ENCODE measurements at regions not wholly inside any gene's neighbourhood (a gene's known extent, or its start where the extent isn't known, plus 50 kb on each side); places are given as distances from the start of the nearest gene placed in this dataset.
"Not testable (repeated sequence)": the region's sequence is repeated elsewhere in the genome, so short reads cannot be mapped to it uniquely, and the experiment has no call there.

- Histone ChIP-seq H3K36me3 (ENCODE audit: control insufficient read depth in 2 of 2, insufficient read depth in 2 of 2, low read length in 1 of 2) (no peaks in the 10 kb centered on the region), H3K9ac (ENCODE audit: control insufficient read depth, insufficient read depth, low read length) (no peak overlapping the region), H3K27ac (ENCODE audit: control insufficient read depth, insufficient read depth) (no peak overlapping the region), H3K27me3 (replicated peaks in 1 of 2; ENCODE audit: control insufficient read depth in 2 of 2, insufficient read depth in 2 of 2, low read length in 1 of 2) (no peaks in the 10 kb centered on the region), H4K20me1 (ENCODE audit: control insufficient read depth, insufficient read depth) (no peaks in the 10 kb centered on the region), H3K4me3 (no peak overlapping the region), H3K9me3 (replicated peaks; ENCODE audit: control insufficient read depth, insufficient read depth, low read length) (no peaks in the 10 kb centered on the region; the same call in 2 of the 3 replicates), H3K79me2 (ENCODE audit: control insufficient read depth, insufficient read depth, low read length) (no peaks in the 10 kb centered on the region), H2AFZ (ENCODE audit: control insufficient read depth, low read depth, low read length) (no peak overlapping the region), H3K4me2 (ENCODE audit: control insufficient read depth, insufficient read depth) (no peak overlapping the region), H3K4me1 (ENCODE audit: control insufficient read depth, insufficient read depth, low read length) (no peaks in the 10 kb centered on the region)
- SMC1A ChIA-PET (ENCODE audit: uncharacterized antibody, unreplicated experiment): no interaction called here
- no peak for FAIRE-seq
- CTCF ChIA-PET: no interaction called here
- no peak for TF ChIP-seq SPI1 (IDR thresholded peaks at IDR 0.05; ENCODE audit: borderline replicate concordance, insufficient read depth, low read depth, low read length)
- no peak for DNase-seq (ENCODE audit: low read depth, low spot score)
- no TSS peak for BruUV-seq (replicated peaks)
- POLR2A ChIA-PET: no interaction called here
- intact Hi-C loops (cut with micrococcal nuclease; ENCODE audit: unreplicated experiment): no loop called here
- no peak for ATAC-seq
- in situ Hi-C loops (cut with MboI): no loop called here
- RAD21 ChIA-PET (ENCODE audit: unreplicated experiment): no interaction called here
- 54% methylated on average over 4 of the region's 4 CpGs for WGBS (ENCODE audit: insufficient coverage, insufficient replicate concordance, low lambda C conversion rate, missing lambda C conversion rate)
These were observed 119.2 kb upstream of the PITX1 start for GRCh38 chr5:135153259-135153658.

- in situ Hi-C loops (cut with MboI); H3K4me1 ChIP-seq (ENCODE audit: control insufficient read depth, insufficient read depth, low read length); H3K36me3 ChIP-seq (ENCODE audit: control insufficient read depth in 2 of 2, insufficient read depth in 2 of 2, low read length in 1 of 2); SMC1A ChIA-PET (ENCODE audit: uncharacterized antibody, unreplicated experiment); FAIRE-seq; H3K4me2 ChIP-seq (ENCODE audit: control insufficient read depth, insufficient read depth); POLR2A ChIA-PET; ATAC-seq; RAD21 ChIA-PET (ENCODE audit: unreplicated experiment); H3K27me3 ChIP-seq (replicated peaks in 1 of 2; ENCODE audit: control insufficient read depth in 2 of 2, insufficient read depth in 2 of 2, low read length in 1 of 2); CTCF ChIA-PET; H3K9me3 ChIP-seq (replicated peaks; ENCODE audit: control insufficient read depth, insufficient read depth, low read length); DNase-seq (ENCODE audit: low read depth, low spot score); H3K9ac ChIP-seq (ENCODE audit: control insufficient read depth, insufficient read depth, low read length); BruUV-seq (replicated peaks); H3K27ac ChIP-seq (ENCODE audit: control insufficient read depth, insufficient read depth); H2AFZ ChIP-seq (ENCODE audit: control insufficient read depth, low read depth, low read length); H3K79me2 ChIP-seq (ENCODE audit: control insufficient read depth, insufficient read depth, low read length); H4K20me1 ChIP-seq (ENCODE audit: control insufficient read depth, insufficient read depth); intact Hi-C loops (cut with micrococcal nuclease; ENCODE audit: unreplicated experiment); H3K4me3 ChIP-seq: not testable (repeated sequence)
- 20% methylated on average over 2 of the region's 3 CpGs for WGBS (ENCODE audit: insufficient coverage, insufficient replicate concordance, low lambda C conversion rate, missing lambda C conversion rate)
These were observed 117.6 kb upstream of the PITX1 start for GRCh38 chr5:135151660-135152059.

- intact Hi-C loops (cut with micrococcal nuclease; ENCODE audit: unreplicated experiment): no loop called here
- no TSS peak for BruUV-seq (replicated peaks)
- no peak for TF ChIP-seq RUNX3 (IDR thresholded peaks at IDR 0.05; ENCODE audit: low read length)
- no peak for TF ChIP-seq RAD21 (IDR thresholded peaks at IDR 0.05; ENCODE audit: insufficient read depth, low read depth, low read length)
- TF ChIP-seq, protein P1, sequence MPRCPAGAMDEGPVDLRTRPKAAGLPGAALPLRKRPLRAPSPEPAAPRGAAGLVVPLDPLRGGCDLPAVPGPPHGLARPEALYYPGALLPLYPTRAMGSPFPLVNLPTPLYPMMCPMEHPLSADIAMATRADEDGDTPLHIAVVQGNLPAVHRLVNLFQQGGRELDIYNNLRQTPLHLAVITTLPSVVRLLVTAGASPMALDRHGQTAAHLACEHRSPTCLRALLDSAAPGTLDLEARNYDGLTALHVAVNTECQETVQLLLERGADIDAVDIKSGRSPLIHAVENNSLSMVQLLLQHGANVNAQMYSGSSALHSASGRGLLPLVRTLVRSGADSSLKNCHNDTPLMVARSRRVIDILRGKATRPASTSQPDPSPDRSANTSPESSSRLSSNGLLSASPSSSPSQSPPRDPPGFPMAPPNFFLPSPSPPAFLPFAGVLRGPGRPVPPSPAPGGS (IDR thresholded peaks at IDR 0.05; ENCODE audit: borderline replicate concordance, insufficient read depth, low read depth, low read length, poor library complexity, severe bottlenecking): no peak
- TF ChIP-seq IRF5 (IDR thresholded peaks at IDR 0.05; ENCODE audit: borderline replicate concordance): no peak
- TF ChIP-seq TCF12 (IDR thresholded peaks at IDR 0.05; ENCODE audit: low read depth, low read length): no peak
- no peak for TF ChIP-seq CREM (IDR thresholded peaks at IDR 0.05; ENCODE audit: low read depth)
- no peak for TF ChIP-seq SP1 (IDR thresholded peaks at IDR 0.05; ENCODE audit: low read depth, low read length)
- no peak for TF ChIP-seq DPF2 (IDR thresholded peaks at IDR 0.05)
- TF ChIP-seq GATAD2B (conservative IDR thresholded peaks at IDR 0.05; ENCODE audit: low read depth): no peak
- no peak for TF ChIP-seq YBX1 (IDR thresholded peaks at IDR 0.05)
These were observed 117.2 kb upstream of the PITX1 start for GRCh38 chr5:135151256-135151655.

More at GRCh38 chr5:135151256-135151655, 117.2 kb upstream of the PITX1 start:
- DNase-seq (ENCODE audit: low read depth, low spot score) (no peak), ATAC-seq (no peak), FAIRE-seq (no peak)
- H3K9me3 ChIP-seq (replicated peaks; ENCODE audit: control insufficient read depth, insufficient read depth, low read length): no peaks in the 10 kb centered on the region
- no peaks in the 10 kb centered on the region for H3K79me2 ChIP-seq (ENCODE audit: control insufficient read depth, insufficient read depth, low read length)
- ChIA-PET RAD21 (ENCODE audit: unreplicated experiment) (no interaction called here), POLR2A (no interaction called here), SMC1A (ENCODE audit: uncharacterized antibody, unreplicated experiment) (no interaction called here), CTCF (no interaction called here)
- H3K27ac ChIP-seq (ENCODE audit: control insufficient read depth, insufficient read depth): no peak overlapping the region
- no peak overlapping the region for H3K9ac ChIP-seq (ENCODE audit: control insufficient read depth, insufficient read depth, low read length)
- H3K4me1 ChIP-seq (ENCODE audit: control insufficient read depth, insufficient read depth, low read length): no peaks in the 10 kb centered on the region
- no peaks in the 10 kb centered on the region for H3K36me3 ChIP-seq (ENCODE audit: control insufficient read depth in 2 of 2, insufficient read depth in 2 of 2, low read length in 1 of 2)
- H3K4me3 ChIP-seq: no peak overlapping the region
- no peak overlapping the region for H3K4me2 ChIP-seq (ENCODE audit: control insufficient read depth, insufficient read depth)
- no peaks in the 10 kb centered on the region; a peak in 1 of 4 replicates for H3K27me3 ChIP-seq (replicated peaks in 1 of 2; ENCODE audit: control insufficient read depth in 2 of 2, insufficient read depth in 2 of 2, low read length in 1 of 2)
- WGBS (ENCODE audit: insufficient coverage, insufficient replicate concordance, low lambda C conversion rate, missing lambda C conversion rate): 42% methylated on average over 5 of the region's 5 CpGs
- in situ Hi-C loops (cut with MboI): no loop called here
- no peaks in the 10 kb centered on the region for H4K20me1 ChIP-seq (ENCODE audit: control insufficient read depth, insufficient read depth)
- H2AFZ ChIP-seq (ENCODE audit: control insufficient read depth, low read depth, low read length): no peak overlapping the region
